GM19467 (cell line): ENCODE measurements at regions not wholly inside any gene's neighbourhood (a gene's known extent, or its start where the extent isn't known, plus 50 kb on each side); places are given as distances from the start of the nearest gene placed in this dataset.
"Not testable (repeated sequence)": the region's sequence is repeated elsewhere in the genome, so short reads cannot be mapped to it uniquely, and the experiment has no call there.

Experiments used
- ATAC-seq: cut with Tn5 transposase; IDR thresholded peaks from one replicate; pipeline ENCODE4 v1.9.1; 2021; ENCODE audit warnings: mild to moderate bottlenecking, moderate library complexity; ENCODE audit not compliant: unreplicated experiment

DNA sequence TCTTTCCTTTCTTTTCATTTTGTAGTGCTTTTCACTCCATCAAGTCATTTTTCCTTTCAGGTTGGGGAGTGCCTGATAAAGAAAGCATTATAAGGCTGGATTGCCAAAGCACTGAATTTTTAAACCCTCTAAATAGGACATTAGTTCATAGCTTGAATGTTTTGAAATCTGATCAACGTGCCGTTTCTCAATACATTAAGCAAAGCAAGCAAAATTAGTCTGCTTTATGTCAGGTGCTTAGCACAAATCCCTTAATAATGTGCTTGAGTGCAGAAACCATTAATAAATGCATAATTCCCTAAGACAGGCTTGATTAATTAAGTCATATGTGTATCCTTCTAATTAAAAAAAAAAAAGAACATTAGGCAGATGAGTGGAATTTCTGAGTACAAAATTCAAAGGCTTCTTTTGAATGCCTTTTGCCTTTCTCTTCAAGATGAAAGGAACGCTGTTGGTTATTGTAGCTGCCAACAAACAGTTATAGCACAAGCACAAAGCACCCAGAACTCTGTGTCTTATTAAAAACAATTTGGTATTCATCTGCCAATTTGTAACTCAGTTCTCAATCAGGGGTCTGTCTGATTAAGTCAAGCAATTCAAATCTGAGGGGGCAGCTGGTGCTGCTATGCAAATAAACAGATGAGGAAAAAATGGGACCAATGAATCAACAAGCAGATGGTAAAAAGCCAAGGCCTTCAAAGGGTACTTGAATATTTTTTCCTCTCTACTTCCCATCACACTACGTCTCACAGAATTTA is 233.7 kb downstream of the TLE1 start:
- no peak for ATAC-seq

DNA sequence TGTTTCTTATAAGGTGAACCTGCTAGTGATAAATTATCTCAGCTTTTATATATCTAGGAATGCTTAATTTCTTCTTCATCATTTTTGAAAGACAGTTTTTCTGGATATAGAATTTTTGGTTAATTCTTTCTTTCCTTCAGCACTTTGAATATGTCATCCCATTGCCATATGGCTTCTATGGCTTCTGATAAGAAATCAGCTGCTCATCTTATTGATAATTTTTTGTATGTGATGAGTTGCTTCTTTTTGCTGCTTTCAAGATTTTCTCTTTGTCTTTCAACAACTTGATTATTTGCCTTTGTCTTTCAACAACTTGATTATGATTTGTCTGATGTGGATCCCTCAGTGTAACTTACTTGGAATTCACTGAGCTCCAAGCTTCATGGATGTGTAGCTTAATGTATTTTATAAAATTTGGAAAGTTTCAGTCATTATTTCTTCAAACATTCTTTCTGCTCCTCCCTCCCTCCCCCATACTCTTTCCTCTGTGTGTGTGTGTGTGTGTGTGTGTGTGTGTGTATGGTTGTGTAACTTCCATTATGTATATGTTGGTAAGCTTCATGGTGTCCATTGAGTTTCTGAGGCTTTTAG is 243.9 kb downstream of the TLE1 start:
- ATAC-seq, result no peak

GRCh38 chr9:81431641-81432040 is 257.7 kb downstream of the TLE1 start:
- no peak for ATAC-seq

DNA sequence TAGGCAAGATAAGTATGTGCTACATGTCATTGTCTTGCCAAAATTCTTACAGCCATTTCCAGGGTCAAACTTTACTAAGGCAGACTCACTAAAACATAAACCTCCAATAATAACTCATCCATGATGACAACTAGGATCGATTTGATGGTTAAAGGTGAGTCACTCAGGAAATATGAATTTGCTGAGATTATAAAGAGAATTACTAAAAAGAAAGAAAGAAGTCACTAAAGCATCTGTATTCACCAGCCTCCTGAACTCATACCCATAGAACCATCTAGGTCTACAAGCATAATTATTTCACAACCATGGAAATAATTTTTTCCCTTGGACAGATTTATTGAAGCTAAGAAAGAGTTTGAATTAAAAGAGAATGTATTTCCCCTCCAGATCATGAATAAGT is 258.6 kb downstream of the TLE1 start:
- ATAC-seq, result no peak

GRCh38 chr9:81427870-81428269 is 261.5 kb downstream of the TLE1 start:
- no peak for ATAC-seq

GRCh38 chr9:81424431-81424830 is 264.9 kb downstream of the TLE1 start:
- no peak for ATAC-seq

GRCh38 chr9:81423589-81424326 is 265.6 kb downstream of the TLE1 start:
- ATAC-seq, result no peak

DNA sequence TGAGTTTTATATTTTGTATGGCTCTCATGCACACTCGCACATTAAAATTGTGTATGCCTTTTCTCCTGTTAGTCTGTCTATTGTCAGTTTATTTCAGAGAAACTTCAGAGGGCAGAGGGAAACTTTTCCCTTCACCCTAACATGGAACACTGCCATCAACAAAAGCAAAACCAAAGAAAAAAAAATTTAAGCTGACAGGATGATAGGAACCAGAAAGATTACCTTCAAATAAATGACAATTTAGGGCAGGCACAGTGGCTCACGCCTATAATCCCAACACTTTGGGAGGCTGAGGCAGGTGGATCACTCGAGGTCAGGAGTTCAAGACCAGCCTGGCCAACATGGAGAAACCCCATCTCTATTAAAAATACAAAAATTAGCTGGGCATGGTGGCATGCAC is 268.3 kb downstream of the TLE1 start:
- ATAC-seq, result not testable (repeated sequence)

DNA sequence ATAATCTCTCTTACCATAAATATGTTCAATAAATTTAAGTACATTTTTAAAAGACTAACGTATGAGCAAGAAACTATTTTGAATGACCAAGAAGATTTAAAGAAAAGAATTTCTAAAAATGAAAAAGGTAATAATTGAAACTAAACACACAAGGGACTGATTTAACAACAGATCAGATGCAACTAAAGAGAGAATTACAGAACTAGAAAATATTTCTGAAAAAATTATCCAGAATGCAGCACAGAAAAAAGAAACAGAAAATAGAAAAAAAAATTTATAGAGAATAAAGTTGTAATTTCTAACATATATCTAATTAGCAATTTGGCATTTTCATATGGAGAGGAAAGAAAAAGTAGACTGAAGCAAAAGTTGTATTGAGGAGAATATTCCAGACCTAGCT is 269.3 kb downstream of the TLE1 start:
- no peak for ATAC-seq

DNA sequence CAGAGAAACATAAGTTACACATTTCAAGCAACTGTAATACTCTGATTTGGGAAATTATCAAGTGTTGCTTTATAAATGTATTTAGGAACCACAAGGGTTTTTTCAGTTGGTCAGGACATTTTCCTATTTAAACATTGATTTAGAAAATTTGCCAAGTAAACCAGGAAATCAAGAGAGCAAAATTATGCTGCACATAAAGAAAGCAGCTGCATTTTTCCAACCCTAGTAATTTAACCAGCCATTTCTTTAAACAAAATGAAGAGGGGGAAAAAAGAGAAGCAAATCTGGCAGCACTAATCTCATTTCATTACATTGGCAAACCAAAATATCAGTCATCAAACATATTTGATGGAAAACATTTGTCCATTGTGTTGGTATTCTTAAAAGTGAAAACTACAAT is 271.4 kb downstream of the TLE1 start:
- no peak for ATAC-seq

- no peak for ATAC-seq
These were observed 272.1 kb downstream of the TLE1 start for GRCh38 chr9:81417299-81417675.

DNA sequence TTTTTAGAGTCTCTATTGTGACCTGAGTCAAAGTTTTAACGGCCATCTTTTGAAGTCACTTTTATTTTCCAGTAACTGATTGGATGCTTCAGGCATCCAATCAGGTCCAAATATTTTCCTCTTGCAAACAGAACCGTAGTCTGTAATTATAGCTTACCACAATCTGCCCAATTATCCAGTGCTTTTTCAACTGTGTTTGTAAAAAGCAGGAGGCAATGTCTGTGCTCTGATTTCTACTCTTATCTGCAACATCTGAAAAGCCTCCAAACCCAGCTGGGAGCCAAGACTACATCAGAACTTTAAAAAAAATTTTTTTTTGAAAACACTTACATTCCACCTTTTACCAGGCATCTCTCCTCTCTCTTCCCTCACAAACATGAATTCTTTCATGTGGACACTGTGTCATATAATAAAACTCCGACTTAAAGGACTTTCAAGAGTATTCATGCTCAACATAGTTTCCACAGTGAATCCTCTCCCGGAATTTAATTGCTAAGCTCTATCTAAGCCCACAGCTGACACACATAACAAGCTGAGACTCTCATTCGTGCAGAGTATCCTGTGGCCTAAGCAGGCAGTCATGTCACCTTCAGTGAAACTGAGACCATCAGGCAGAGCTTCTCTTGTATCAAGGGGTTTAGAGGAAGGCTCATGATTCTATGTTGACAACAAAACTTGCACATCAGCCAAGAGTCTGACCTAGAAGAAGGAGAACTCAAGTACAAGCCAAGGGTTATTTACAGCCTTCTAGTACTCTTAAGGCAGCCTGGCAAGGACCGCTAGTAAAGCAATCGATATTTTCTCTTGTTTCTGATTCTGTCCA is 272.7 kb downstream of the TLE1 start:
- ATAC-seq, result no peak

DNA sequence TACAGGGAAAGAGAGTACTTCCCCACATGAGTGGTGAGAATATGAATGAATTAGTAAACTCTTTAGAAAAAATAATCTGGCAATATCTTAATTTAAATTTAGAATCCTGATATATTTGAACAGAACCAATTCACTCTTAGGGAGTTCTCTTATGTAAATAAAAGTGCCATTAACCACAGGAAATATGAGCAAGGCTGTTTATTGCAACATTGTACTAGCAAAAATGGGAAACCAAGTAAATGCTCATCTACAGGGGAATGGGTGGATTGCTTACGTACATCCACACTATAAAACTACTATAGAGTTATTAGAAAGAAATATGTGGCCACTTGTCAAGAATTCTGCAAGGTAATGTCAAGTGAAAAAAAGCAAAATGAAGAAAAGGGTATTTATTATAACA is 274.5 kb downstream of the TLE1 start:
- ATAC-seq, result no peak

GRCh38 chr9:81411961-81412360 is 277.4 kb downstream of the TLE1 start:
- ATAC-seq, result no peak

DNA sequence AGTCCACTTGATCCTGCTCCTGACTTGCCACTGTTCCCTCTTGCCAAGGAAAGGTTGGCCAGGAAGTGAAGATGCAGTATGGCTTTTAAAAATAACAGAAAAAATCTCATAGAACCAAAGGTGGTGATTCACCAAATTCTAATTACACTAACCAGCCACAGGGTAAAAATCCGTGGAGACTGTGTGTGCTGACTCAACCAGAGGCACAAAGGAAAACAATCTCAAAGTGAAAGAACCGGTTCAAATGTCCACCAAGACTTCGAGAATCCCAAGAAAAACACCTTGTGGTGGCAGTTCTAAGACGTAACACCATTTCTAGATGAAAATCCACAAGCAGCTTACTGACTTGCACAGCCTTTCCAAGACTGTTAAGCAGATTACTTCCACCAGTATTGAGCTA is 279.1 kb downstream of the TLE1 start:
- no peak for ATAC-seq

DNA sequence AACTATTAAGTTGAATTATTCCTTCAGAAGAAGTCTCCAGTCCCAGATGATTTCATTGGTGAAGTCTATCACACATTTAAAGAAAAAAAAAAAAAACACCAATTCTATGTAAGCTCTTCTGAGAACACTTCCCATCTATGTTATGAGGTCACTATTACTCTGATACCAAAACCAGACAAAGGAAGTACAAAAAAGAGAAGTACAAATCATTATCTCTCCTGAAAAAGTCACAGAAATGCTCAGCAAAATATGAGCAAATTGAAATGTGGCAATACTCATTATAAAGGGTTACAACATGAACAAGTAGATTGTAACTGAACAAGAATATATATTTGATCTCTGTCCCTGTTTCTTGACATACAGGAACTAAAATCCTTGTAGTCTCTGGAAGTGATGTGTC is 280.4 kb downstream of the TLE1 start:
- no peak for ATAC-seq

DNA sequence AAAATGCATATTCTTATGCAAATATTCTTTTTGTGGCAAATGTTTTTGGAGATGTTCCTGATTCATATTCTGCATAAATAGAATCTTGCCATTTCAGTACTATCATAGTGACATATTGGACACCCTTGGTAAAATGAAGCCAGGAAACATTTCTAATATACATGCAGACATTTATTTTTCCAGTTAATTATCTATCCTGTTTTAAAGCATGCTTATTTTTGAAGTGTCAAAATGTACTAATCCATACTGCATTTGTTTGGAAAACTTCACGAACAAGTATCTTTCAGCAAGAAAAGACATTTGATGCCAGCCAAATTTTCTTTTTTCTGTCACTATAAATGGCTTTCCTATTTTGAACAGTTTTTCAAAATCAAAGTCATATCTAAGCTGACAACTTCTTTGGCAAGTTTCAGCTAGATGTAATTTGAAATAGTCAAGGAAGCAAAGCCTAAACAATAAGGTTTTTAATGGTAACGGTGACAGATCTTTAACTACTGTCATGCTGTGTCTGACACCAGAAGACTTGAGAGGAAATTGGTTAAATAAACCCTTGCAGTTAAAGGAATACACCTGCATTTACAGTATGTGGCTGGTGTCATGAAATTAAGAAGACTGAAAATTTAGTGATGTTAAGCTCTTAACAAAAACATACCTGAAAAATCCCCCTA is 284.3 kb downstream of the TLE1 start:
- no peak for ATAC-seq

DNA sequence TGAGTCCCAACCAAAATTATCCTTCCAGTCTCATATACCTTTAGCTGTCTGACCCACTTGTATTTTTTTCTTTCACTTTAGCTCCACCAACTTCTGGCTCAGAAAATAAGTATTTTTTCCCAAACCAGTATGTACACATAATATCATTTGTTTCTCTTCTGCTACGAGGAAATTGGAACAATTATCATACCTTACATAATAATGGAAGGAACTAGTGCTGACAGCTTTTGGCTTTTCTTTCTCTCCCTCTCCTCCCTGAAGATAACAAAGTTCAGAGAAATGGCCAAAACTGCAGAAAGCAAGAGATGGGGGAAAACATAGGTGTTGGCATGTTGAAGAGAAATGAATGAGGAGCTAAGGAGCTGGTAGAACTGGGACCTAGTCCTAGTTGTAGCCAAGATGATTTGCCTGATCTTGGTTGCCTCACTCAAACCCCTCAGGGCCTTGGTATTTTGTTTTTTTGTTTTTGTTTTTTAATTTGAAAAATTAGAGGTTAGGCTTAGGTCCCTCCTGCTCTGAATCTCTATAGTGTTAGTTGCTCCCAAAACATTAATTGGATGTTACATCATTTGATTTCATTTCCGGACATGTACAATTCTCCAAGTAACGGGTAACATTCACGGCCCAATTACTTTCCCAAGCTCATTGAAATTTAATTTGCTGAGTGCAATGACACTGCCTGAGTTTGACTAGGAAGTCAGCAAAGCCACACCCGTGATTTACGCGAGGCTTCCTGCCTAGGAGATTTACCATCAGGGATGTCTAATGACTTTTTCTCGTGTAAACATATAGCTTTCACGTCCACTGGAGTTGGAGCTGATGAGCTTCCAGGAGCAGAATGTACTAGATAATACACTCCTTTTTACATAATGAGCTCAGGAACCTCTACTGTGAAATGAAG is 291.6 kb downstream of the TLE1 start:
- ATAC-seq, result no peak

DNA sequence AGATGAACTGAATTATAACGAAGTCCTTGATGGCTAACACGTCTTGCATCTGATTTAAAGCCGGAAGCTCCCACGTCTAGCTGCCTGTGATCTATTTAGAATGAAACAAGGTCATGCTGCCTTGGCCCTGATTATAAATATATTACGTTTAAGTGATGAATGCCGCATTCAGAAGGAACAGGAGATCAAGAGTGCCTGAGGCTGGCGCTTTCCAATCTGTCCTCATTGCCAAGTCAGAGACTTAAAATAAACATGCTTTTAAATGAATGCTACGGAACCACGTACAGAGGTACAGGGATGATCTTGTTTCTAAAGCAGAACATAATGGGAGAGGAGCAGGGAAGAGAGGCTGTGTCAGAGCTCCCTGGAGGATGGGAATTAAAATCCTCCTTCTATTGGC is 292.8 kb downstream of the TLE1 start:
- ATAC-seq, result no peak

DNA sequence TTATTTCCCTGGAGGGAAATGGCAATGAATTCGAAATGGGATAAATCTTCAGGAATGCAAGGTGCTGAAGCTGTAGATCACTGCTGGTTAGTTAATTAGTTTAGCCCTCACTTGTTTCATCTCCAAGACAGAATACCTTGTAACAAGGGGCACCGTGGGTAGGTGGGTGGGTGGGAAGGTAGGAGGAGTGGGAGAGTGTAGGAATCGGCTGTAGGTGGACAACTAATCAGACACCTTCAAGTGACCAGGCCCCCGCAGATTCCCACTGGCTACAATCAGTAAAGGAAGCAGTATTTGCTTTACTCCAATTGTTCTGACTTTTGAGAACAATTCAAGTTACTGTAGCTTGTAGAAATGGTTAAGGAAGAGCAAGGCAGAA is 293.7 kb downstream of the TLE1 start:
- no peak for ATAC-seq
